GM18520 (cell line): ENCODE measurements at regions not wholly inside any gene's neighbourhood (a gene's known extent, or its start where the extent isn't known, plus 50 kb on each side); places are given as distances from the start of the nearest gene placed in this dataset.
A peak's percentile ranks its signal among the peaks of the same experiment; 100 is the strongest.
"Not testable (repeated sequence)": the region's sequence is repeated elsewhere in the genome, so short reads cannot be mapped to it uniquely, and the experiment has no call there.

Source experiments
- ATAC-seq: cut with Tn5 transposase; IDR thresholded peaks from one replicate; pipeline ENCODE4 v1.9.1; 2021; ENCODE audit not compliant: unreplicated experiment

DNA sequence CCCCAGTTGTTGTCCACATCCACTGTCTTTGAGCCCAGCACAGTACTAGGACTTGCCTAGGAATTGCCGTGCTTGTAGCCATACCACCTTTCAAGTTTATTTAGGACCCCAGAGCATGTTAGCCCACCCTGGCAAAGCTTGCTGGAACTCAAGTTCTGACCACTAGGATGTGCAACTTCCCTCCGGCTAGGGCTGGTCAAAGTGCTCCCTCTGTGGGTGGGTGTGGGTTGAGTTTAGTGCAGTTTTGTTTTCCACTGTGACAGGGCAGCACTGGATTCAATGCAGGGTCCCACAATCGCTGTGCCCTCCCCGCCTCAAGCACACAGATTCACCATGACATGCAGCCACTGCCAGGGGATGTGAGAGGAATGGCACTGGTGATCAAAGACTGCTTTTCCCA is 96.0 kb downstream of the RASGEF1B start:
- no peak for ATAC-seq

DNA sequence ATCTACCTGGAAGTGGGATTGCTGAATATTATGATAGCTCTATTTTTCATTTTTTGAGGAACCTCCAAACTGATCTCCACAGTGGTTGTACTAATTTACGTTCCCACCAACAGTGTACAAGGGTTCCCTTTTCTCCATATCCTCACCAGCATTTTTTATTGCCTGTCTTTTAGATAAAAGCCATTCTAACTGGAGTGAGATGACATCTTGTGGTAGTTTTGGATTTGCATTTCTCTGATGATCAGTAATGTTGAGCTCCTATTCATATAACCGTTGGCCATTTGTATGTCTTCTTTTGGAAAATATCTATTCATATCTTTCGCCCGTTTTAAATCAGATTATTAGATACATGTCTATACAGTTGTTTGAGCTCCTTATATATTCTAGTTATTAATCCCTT is 101.8 kb downstream of the RASGEF1B start:
- no peak for ATAC-seq

DNA sequence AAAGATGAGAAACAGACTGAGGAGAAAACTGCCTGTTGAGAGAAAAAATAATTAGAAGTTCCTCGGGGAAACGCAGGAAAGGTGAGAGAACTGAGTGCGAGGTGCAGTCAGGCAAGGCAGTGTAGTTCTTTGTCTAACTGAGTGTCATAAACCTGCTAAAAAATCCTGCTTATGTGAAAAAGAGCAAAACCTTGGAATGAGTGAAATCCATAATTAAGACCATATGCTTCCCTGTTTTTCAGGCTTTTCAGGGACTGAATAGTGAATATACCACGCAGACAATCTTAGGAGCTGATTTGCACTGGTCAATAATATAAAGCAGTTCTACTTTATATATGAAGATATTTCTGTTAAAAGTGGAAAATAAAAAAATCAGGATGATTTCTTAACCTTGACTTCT is 104.9 kb downstream of the RASGEF1B start:
- ATAC-seq: no peak

GRCh38 chr4:81360737-81361136 is 111.0 kb downstream of the RASGEF1B start:
- ATAC-seq: no peak

DNA sequence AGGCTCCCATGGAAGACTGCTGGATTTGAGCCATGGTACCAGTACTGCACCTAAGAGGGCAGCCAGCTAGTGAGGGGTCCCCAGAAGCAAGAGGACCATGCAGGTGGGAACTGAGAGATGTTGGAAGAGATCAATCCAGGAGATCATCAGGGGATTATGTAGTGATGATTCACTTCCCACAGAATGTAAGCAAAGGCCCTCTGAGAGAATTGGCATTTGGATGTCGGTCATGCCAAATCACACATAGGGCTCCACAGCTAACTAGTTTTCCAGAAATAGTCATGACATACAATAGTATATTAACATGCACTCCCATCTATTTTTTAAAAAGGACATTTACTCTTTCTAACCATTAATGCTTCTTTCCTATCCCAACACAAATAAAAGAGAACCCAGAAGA is 112.5 kb downstream of the RASGEF1B start:
- ATAC-seq: no peak

DNA sequence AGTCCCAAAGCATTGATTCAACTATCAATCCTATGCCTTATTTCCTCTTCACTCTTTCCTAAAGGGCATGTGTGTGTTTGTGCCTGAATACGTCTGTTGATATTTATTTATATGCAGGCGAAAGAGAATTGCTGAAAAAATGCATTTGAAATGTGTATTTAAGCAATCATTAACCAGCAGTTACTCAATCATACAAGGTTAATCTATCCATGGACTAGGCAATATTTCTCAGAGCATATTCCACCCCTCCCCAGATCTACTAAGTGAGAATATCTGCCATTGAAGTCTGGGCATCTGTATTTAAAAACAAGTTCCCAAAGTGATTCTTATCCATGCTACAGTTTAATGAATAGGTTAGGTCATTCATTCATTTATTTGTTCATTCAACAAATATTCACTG is 113.6 kb downstream of the RASGEF1B start:
- ATAC-seq: no peak

DNA sequence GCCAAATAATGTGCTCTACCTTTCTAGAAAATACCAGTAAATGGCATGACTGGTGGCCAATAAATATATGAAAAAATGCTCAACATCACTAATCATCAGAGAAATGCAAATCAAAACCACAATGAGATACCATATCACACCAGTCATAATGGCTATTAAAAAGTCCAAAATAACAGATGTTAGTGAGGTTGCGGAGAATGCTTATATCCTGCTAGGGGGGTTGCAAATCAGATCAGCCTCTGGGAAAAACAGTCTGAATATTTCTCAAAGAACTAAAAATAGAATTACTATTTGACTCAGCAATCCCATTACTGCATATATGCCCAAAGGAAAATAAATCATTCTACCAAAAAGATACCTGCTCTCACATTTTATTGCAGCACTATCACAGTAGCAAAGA is 115.1 kb downstream of the RASGEF1B start:
- no peak for ATAC-seq

GRCh38 chr4:81355136-81355535 is 116.6 kb downstream of the RASGEF1B start:
- ATAC-seq: no peak

DNA sequence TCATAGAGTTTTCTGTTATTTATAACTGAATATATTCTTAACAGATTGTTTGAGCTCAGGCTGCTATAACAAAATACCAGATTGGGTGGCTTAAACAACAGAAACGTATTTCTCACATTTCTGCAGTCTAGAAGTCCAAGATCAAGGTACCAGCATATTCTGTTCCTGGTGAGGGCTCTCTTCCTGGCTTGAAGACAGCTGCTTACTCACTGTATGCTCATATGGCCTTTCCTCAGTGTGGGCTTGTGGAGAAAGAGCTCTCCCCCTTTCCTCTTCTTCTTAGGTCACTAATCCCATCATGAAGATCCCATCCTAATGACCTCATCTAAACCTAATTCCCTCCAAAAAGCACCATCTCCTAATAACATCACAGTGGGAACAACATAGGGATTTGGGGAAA is 117.8 kb downstream of the RASGEF1B start:
- ATAC-seq: no peak

GRCh38 chr4:81352446-81352835 is 119.3 kb downstream of the RASGEF1B start:
- no peak for ATAC-seq

DNA sequence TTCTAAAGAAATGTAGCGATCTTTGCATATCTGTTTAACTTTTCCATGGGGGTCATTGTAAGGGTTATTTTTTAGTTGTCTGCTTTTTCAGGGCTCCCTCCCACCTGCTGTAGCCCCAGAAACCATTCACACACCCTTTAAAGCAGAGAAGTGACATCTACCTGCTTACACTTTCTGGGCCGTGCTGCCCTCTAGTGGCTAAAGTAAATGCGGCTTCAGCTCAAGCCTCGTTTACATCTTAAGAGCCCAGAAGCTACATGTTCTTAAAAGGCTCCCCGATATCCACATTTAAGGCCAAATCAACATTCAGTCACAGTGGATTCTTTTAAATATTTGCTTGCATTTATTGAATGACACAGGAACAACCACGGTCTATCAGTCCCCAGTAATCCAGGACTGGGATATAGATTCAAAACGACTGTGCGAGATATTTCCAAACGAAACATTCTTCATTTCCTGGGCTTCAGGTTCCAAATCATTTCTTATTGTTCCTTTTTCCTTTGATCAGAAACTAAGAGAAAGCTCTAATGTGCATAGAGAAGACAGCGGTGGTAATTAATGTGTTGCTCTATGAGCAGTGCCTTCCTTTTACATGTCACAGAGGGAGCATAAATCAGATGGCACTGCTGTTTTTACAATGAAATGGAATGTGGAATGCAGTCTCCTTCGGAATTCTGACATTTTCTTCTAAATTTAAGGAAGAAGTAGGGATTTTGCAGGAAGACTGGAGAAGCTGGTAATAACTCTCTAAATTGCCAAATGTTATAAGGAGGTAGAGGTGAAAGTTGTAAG is 119.9 kb downstream of the RASGEF1B start:
- peak; percentile 72 for ATAC-seq

DNA sequence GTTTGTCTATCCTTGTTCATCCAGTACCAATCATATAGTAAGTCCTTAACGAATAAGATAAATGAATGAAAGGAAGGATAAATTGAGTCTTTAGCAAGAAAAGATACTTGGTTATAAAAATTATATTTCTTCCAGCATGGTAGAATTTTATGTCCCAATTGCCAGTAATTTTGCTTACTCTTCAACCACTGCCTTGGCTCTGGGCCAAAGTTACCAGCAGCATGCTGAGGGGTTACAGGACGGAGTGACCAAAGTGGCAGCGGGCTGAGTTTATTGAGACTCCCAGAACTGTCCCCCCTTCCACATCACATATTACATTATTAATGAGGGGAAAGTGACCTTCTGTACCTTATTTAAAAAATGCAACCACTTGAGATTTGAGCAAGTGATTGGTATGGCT is 121.7 kb downstream of the RASGEF1B start:
- no peak for ATAC-seq

DNA sequence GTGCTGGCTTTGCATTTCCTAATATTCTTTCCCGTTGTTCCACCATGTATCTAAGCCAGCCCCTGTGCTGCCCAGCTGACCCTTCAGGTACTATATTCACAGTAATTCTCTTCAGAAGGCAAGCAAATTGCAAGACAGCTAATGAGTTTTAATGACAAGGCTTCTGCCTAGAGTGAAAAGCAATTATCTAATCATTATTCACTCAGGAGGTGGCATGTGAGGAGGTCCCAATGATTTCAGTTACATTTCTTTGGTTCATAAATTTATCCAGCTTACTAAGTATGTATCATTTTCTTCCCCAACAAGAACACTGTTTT is 123.0 kb downstream of the RASGEF1B start:
- ATAC-seq: no peak

- no peak for ATAC-seq
These were observed 123.5 kb downstream of the RASGEF1B start for GRCh38 chr4:81348086-81348777.

GRCh38 chr4:81346719-81347118 is 125.0 kb downstream of the RASGEF1B start:
- ATAC-seq: no peak

DNA sequence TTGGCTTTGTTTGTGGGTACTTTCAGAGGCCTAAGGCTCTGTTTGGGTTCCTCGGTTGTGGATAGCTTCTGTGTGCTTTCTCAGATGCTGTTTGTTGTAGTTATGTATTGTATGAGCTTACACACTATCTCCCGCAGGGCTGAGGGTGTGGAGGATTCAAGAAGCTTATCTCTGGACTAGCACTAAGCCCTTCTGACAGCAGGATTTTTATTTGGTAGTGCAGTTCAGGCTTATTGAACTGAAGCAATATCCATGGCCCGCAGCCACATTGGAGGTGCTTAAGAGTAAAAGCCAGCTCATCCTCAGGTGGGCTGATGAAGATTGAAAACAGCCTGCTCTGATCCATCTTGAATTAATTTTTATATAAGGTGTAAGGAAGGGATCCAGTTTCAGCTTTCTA is 128.2 kb downstream of the RASGEF1B start:
- no peak for ATAC-seq

DNA sequence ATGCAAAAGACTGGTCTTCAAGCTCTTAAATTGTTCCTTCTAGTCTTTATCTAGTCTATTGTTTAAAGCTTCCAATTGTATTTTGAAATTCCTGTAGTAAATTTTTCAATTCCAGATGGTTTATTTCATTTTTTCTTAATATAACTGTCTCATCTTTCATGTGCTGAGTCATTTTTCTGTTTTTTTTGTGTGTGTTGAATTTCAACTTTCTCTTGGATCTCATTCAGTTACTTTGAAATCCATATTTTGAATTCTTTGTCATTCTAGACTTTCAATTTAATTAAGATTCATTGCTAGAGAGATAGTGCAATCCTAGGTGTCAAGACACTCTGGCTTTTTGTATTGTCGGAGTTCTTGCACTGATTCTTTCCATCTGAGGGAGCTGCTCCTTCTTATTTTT is 128.0 kb upstream of the PRKG2 start:
- ATAC-seq: no peak

- no peak for ATAC-seq
These were observed 122.2 kb upstream of the PRKG2 start for GRCh38 chr4:81337211-81337610.

GRCh38 chr4:81335122-81335912 is 120.3 kb upstream of the PRKG2 start:
- no peak for ATAC-seq

DNA sequence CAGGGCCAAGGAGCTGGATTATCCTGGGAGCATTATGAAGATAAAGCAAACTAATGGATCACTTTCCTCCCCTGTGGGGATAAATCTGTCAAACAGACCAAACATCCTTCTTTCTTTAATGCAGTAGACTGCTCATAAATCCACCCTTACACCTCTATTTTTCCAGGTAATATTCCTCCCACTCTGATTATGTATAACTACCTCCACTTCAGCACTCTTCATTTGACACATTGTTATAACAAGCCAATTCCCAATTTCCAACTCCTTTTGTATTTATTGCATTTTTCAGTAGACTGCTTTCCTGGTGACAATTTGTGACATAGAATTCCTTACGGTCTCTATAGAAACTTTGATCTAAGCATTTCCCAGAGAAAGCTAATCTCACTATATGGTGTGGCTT is 115.0 kb upstream of the PRKG2 start:
- ATAC-seq: no peak

- no peak for ATAC-seq
These were observed 111.6 kb upstream of the PRKG2 start for GRCh38 chr4:81326581-81326980.

DNA sequence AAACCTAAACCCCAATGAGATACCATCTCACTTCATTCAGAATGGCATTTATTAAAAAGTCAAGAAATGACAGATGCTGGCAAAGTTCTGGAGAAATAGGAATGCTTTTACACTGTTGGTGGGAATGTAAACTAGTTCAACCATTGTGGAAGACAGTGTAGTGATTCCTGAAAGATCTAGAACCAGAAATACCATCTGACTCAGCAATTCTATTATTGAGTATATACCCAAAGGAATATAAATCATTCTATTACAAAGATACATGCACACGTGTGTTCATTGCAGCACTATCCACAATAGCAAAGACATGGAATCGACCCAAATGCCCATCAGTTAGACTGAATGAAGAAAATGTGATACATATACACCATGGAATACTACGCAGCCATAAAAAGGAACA is 109.6 kb upstream of the PRKG2 start:
- not testable (repeated sequence) for ATAC-seq
